ENCODE measurements at regions not wholly inside any gene's neighbourhood (a gene's known extent, or its start where the extent isn't known, plus 50 kb on each side); places are given as distances from the start of the nearest gene placed in this dataset.

- TF ChIP-seq PATZ1 (CRISPR knock-in tag; IDR thresholded peaks at IDR 0.05; ENCODE audit: borderline replicate concordance), result no peak
- TF ChIP-seq PPARA (CRISPR knock-in tag; IDR thresholded peaks at IDR 0.05; ENCODE audit: borderline replicate concordance), result no peak
- TF ChIP-seq ZFP30 (CRISPR knock-in tag; IDR thresholded peaks at IDR 0.05), result no peak
- no peak for TF ChIP-seq ZFP3 (CRISPR knock-in tag; IDR thresholded peaks at IDR 0.05)
- no peak for TF ChIP-seq OSR1 (CRISPR knock-in tag; IDR thresholded peaks at IDR 0.05)
- TF ChIP-seq TCF4 (CRISPR knock-in tag; IDR thresholded peaks at IDR 0.05; ENCODE audit: borderline replicate concordance), result no peak
- no peak for TF ChIP-seq CSDC2 (CRISPR knock-in tag; IDR thresholded peaks at IDR 0.05)
- TF ChIP-seq RARB (CRISPR knock-in tag; IDR thresholded peaks at IDR 0.05), result no peak
- TF ChIP-seq ZNF565 (CRISPR knock-in tag; conservative IDR thresholded peaks at IDR 0.05; ENCODE audit: low read depth), result no peak
- TF ChIP-seq BACH2 (CRISPR knock-in tag; IDR thresholded peaks at IDR 0.05; ENCODE audit: borderline replicate concordance), result no peak
- no peak for TF ChIP-seq GLIS3 (CRISPR knock-in tag; IDR thresholded peaks at IDR 0.05)
- no peak for TF ChIP-seq ARNTL (CRISPR knock-in tag; IDR thresholded peaks at IDR 0.05; ENCODE audit: borderline replicate concordance, low read depth)
- TF ChIP-seq, protein P1, sequence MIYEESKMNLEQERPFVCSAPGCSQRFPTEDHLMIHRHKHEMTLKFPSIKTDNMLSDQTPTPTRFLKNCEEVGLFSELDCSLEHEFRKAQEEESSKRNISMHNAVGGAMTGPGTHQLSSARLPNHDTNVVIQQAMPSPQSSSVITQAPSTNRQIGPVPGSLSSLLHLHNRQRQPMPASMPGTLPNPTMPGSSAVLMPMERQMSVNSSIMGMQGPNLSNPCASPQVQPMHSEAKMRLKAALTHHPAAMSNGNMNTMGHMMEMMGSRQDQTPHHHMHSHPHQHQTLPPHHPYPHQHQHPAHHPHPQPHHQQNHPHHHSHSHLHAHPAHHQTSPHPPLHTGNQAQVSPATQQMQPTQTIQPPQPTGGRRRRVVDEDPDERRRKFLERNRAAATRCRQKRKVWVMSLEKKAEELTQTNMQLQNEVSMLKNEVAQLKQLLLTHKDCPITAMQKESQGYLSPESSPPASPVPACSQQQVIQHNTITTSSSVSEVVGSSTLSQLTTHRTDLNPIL (CRISPR knock-in tag; IDR thresholded peaks at IDR 0.05; ENCODE audit: low read depth), result no peak
- TF ChIP-seq, protein P2, sequence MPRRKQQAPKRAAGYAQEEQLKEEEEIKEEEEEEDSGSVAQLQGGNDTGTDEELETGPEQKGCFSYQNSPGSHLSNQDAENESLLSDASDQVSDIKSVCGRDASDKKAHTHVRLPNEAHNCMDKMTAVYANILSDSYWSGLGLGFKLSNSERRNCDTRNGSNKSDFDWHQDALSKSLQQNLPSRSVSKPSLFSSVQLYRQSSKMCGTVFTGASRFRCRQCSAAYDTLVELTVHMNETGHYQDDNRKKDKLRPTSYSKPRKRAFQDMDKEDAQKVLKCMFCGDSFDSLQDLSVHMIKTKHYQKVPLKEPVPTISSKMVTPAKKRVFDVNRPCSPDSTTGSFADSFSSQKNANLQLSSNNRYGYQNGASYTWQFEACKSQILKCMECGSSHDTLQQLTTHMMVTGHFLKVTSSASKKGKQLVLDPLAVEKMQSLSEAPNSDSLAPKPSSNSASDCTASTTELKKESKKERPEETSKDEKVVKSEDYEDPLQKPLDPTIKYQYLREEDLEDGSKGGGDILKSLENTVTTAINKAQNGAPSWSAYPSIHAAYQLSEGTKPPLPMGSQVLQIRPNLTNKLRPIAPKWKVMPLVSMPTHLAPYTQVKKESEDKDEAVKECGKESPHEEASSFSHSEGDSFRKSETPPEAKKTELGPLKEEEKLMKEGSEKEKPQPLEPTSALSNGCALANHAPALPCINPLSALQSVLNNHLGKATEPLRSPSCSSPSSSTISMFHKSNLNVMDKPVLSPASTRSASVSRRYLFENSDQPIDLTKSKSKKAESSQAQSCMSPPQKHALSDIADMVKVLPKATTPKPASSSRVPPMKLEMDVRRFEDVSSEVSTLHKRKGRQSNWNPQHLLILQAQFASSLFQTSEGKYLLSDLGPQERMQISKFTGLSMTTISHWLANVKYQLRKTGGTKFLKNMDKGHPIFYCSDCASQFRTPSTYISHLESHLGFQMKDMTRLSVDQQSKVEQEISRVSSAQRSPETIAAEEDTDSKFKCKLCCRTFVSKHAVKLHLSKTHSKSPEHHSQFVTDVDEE (CRISPR knock-in tag; IDR thresholded peaks at IDR 0.05), result no peak
These were observed 472.7 kb downstream of the CMPK2 start for GRCh38 chr2:6392966-6393365.

Data from SK-N-SH treated with all-trans-retinoic acid at 6 μM for 48 hours (cell line).